DND-41 (cell line): ENCODE measurements at regions not wholly inside any gene's neighbourhood (a gene's known extent, or its start where the extent isn't known, plus 50 kb on each side); places are given as distances from the start of the nearest gene placed in this dataset.

Experiments
- EZH2 ChIP-seq: IDR thresholded peaks from 3 replicates; pipeline ENCODE4 v1.6.1; 2012; ENCODE audit warnings: borderline replicate concordance, low read depth, mild to moderate bottlenecking, moderate library complexity, low read length, inconsistent platforms; ENCODE audit not compliant: severe bottlenecking
- TF ChIP-seq, protein P1 (sequence below): IDR thresholded peaks from 2 replicates; pipeline ENCODE4 v1.5.1; 2012; ENCODE audit warnings: borderline replicate concordance, low read length, moderate library complexity, mild to moderate bottlenecking; ENCODE audit not compliant: poor library complexity, severe bottlenecking; ENCODE audit errors: extremely low read depth

DNA sequence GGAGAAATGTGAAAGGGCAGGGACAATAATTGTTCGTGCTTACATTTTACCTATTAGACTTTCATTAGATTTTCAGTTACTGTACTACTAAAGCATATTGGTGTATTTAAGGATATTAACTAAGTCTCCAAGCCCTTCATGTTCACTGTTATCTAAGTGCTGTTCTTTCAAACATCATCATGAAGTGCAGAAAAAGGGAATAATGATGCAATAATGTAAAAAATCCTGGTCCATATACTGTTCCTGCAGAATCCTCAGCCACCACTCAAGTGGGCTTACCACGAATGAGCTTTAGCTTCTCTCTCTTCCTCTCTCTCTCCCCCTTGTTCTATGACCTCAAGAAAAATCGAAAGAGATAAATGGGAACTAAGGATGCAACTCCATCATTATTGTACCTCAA, 600.7 kb downstream of the UTRN start:
- no peak for TF ChIP-seq EZH2
- TF ChIP-seq, protein P1, sequence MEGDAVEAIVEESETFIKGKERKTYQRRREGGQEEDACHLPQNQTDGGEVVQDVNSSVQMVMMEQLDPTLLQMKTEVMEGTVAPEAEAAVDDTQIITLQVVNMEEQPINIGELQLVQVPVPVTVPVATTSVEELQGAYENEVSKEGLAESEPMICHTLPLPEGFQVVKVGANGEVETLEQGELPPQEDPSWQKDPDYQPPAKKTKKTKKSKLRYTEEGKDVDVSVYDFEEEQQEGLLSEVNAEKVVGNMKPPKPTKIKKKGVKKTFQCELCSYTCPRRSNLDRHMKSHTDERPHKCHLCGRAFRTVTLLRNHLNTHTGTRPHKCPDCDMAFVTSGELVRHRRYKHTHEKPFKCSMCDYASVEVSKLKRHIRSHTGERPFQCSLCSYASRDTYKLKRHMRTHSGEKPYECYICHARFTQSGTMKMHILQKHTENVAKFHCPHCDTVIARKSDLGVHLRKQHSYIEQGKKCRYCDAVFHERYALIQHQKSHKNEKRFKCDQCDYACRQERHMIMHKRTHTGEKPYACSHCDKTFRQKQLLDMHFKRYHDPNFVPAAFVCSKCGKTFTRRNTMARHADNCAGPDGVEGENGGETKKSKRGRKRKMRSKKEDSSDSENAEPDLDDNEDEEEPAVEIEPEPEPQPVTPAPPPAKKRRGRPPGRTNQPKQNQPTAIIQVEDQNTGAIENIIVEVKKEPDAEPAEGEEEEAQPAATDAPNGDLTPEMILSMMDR, result no peak
